ENCODE measurements at regions not wholly inside any gene's neighbourhood (a gene's known extent, or its start where the extent isn't known, plus 50 kb on each side); places are given as distances from the start of the nearest gene placed in this dataset.

GRCh38 chr12:87127272-87127671 lies 871.1 kb upstream of the MGAT4C start:
- TF ChIP-seq POLR2A (IDR thresholded peaks at IDR 0.05) = no peak
- no peak for TF ChIP-seq CTCF (IDR thresholded peaks at IDR 0.05 in 8 of 11, conservative IDR thresholded peaks at IDR 0.05 in 3 of 11)
- TF ChIP-seq POLR2AphosphoS5 (IDR thresholded peaks at IDR 0.05) = no peak
